H1 (cell line): ENCODE measurements at regions not wholly inside any gene's neighbourhood (a gene's known extent, or its start where the extent isn't known, plus 50 kb on each side); places are given as distances from the start of the nearest gene placed in this dataset.

Source experiments
- CTCF ChIA-PET: fragments of 300-600 bp; sonication (Branson Sonifier 250); formaldehyde crosslinking; loops from one replicate; lab custom pipeline; 2021; ENCODE audit not compliant: partially characterized antibody; lab: Charles Lee
- POLR2A ChIA-PET: fragments of 300-600 bp; sonication (Branson Sonifier 250); formaldehyde crosslinking; loops from one replicate; lab custom pipeline; 2021; ENCODE audit warnings: inconsistent platforms; ENCODE audit not compliant: partially characterized antibody; lab: Charles Lee
- DNase-seq, 2 experiments: peaks; one replicate each; pipeline versions ENCODE4 v3.0.0 to v3.0.0-alpha.2; 2010 to 2022; ENCODE audit warnings: low spot score in 2 of 2, low read depth in 1 of 2, mixed read lengths in 1 of 2
- FAIRE-seq: peaks from 2 replicates; lab custom pipeline; 2011; peaks lifted over from hg19 to GRCh38; lab: Jason Lieb, UNC
- H2AFZ ChIP-seq: 2 replicates; pipeline ENCODE4 v1.8.1; 2012; ENCODE audit warnings: low read length, inconsistent platforms
- H2AK5ac ChIP-seq: 2 replicates; pipeline ENCODE4 v1.6.1; 2013; ENCODE audit warnings: low read depth, low read length
- H2BK120ac ChIP-seq: replicated peaks from 2 replicates; pipeline ENCODE3; 2013; ENCODE audit warnings: low read depth, low read length, inconsistent platforms
- H2BK12ac ChIP-seq: 2 replicates; pipeline ENCODE4 v1.6.1; 2013; ENCODE audit warnings: low read depth, low read length
- H2BK15ac ChIP-seq: 2 replicates; pipeline ENCODE4 v1.6.1; 2013; ENCODE audit warnings: low read length
- H2BK20ac ChIP-seq: 2 replicates; pipeline ENCODE4 v1.6.1; 2013; ENCODE audit warnings: low read length
- H2BK5ac ChIP-seq: 2 replicates; pipeline ENCODE4 v1.6.1; 2013; ENCODE audit warnings: low read depth, low read length
- H3K14ac ChIP-seq: 2 replicates; pipeline ENCODE4 v1.6.1; 2013; ENCODE audit warnings: inconsistent platforms; ENCODE audit not compliant: insufficient read length
- H3K18ac ChIP-seq: 2 replicates; pipeline ENCODE4 v1.6.1; 2013; ENCODE audit warnings: low read length; ENCODE audit errors: extremely low read depth
- H3K23ac ChIP-seq: 2 replicates; pipeline ENCODE4 v1.6.1; 2013; ENCODE audit warnings: inconsistent platforms; ENCODE audit not compliant: insufficient read length
- H3K23me2 ChIP-seq: 2 replicates; pipeline ENCODE4 v1.6.1; 2013; ENCODE audit warnings: low read depth, low read length
- H3K27ac ChIP-seq: 2 replicates; pipeline ENCODE4 v1.6.1; 2011; ENCODE audit warnings: low read depth, low read length, inconsistent platforms
- H3K27me3 ChIP-seq, 4 experiments: replicated peaks in 1 of 4; 1 replicate in 1 of 4; 2 replicates in 3 of 4; pipeline versions ENCODE4 v1.6.1 to v1.8.1; 2011 to 2013; ENCODE audit warnings: low read length in 3 of 4, mild to moderate bottlenecking in 3 of 4, inconsistent platforms in 2 of 4, mixed read lengths in 2 of 4, moderate library complexity in 1 of 4; ENCODE audit not compliant: control insufficient read depth in 3 of 4, insufficient read depth in 3 of 4; ENCODE audit errors: extremely low read depth in 1 of 4
- H3K36me3 ChIP-seq, 4 experiments: 2 replicates each; pipeline versions ENCODE4 v1.6.1 to v1.8.1; 2011 to 2013; ENCODE audit warnings: mild to moderate bottlenecking in 4 of 4, low read length in 3 of 4, moderate library complexity in 2 of 4, control low read depth in 1 of 4, inconsistent platforms in 1 of 4; ENCODE audit not compliant: insufficient read depth in 4 of 4, control insufficient read depth in 2 of 4
- H3K4ac ChIP-seq: replicated peaks from 2 replicates; pipeline ENCODE3; 2013; ENCODE audit warnings: low read length, low read depth, mixed read lengths, inconsistent platforms; ENCODE audit not compliant: insufficient read length
- H3K4me1 ChIP-seq, 4 experiments: replicated peaks in 1 of 4; 1 replicate in 1 of 4; 2 replicates in 3 of 4; pipeline versions ENCODE4 v1.6.1 to v1.8.1; 2011 to 2013; ENCODE audit warnings: low read length in 3 of 4, inconsistent platforms in 2 of 4, mixed read lengths in 1 of 4; ENCODE audit not compliant: insufficient read depth in 4 of 4, control insufficient read depth in 3 of 4
- H3K4me2 ChIP-seq, 2 experiments: 2 replicates each; pipeline versions ENCODE4 v1.6.1 to v1.8.1; 2011 to 2013; ENCODE audit warnings: low read depth in 2 of 2, low read length in 2 of 2, control low read depth in 1 of 2, inconsistent platforms in 1 of 2, mild to moderate bottlenecking in 1 of 2; ENCODE audit not compliant: insufficient read depth in 1 of 2
- H3K4me3 ChIP-seq, 4 experiments: fragments of 200-600, 300-600 bp in 1 of 4; sonication (generic), shearing (Covaris generic), sonication (Bioruptor Twin) in 1 of 4; 2 replicates each; pipeline versions ENCODE4 v1.5.1 to v1.8.1; 2011 to 2016; ENCODE audit warnings: low read length in 4 of 4, low read depth in 3 of 4, control low read depth in 2 of 4, inconsistent platforms in 2 of 4, mild to moderate bottlenecking in 2 of 4, mixed read lengths in 1 of 4, moderate library complexity in 1 of 4; ENCODE audit not compliant: insufficient read depth in 2 of 4; ENCODE audit errors: extremely low read depth in 1 of 4
- H3K56ac ChIP-seq: replicated peaks from 2 replicates; pipeline ENCODE3; 2013; ENCODE audit warnings: low read depth, mild to moderate bottlenecking, mixed read lengths, low read length, inconsistent platforms; ENCODE audit not compliant: insufficient read length
- H3K79me1 ChIP-seq: 2 replicates; pipeline ENCODE4 v1.6.1; 2013; ENCODE audit warnings: low read depth, low read length, control low read depth
- H3K79me2 ChIP-seq, 2 experiments: 2 replicates each; pipeline versions ENCODE4 v1.6.1 to v1.8.1; 2012 to 2013; ENCODE audit warnings: low read length in 2 of 2, mild to moderate bottlenecking in 2 of 2, inconsistent platforms in 1 of 2; ENCODE audit not compliant: insufficient read depth in 2 of 2, control insufficient read depth in 1 of 2
- H3K9ac ChIP-seq, 4 experiments: replicated peaks in 1 of 4; 1 replicate in 1 of 4; 2 replicates in 3 of 4; pipeline versions ENCODE4 v1.6.1 to v1.8.1; 2011 to 2013; ENCODE audit warnings: low read depth in 3 of 4, low read length in 3 of 4, control low read depth in 2 of 4, mild to moderate bottlenecking in 2 of 4, moderate library complexity in 2 of 4, inconsistent platforms in 1 of 4; ENCODE audit errors: extremely low read depth in 1 of 4
- H3K9me3 ChIP-seq, 2 experiments: 2 replicates each; pipeline versions ENCODE4 v1.6.1 to v1.8.1; 2012 to 2013; ENCODE audit warnings: mild to moderate bottlenecking in 2 of 2, moderate library complexity in 2 of 2, control low read depth in 1 of 2, inconsistent platforms in 1 of 2, low read depth in 1 of 2, low read length in 1 of 2, mixed read lengths in 1 of 2; ENCODE audit not compliant: insufficient read depth in 2 of 2
- H4K20me1 ChIP-seq, 2 experiments: replicated peaks in 1 of 2; 2 replicates each; pipeline versions ENCODE3 to v1.8.1; 2011 to 2013; ENCODE audit warnings: inconsistent platforms in 2 of 2, low read length in 2 of 2, mild to moderate bottlenecking in 1 of 2; ENCODE audit not compliant: insufficient read depth in 2 of 2, control insufficient read depth in 1 of 2
- H4K5ac ChIP-seq: 2 replicates; pipeline ENCODE4 v1.6.1; 2013; ENCODE audit warnings: low read length, low read depth, mixed read lengths, inconsistent platforms; ENCODE audit not compliant: insufficient read length
- H4K8ac ChIP-seq: 2 replicates; pipeline ENCODE4 v1.8.0; 2013; ENCODE audit warnings: mild to moderate bottlenecking, moderate library complexity, low read length, inconsistent platforms; ENCODE audit not compliant: insufficient read depth; ENCODE audit errors: extremely low read depth
- H4K91ac ChIP-seq: replicated peaks from 2 replicates; pipeline ENCODE3; 2013; ENCODE audit warnings: low read length, mixed read lengths, inconsistent platforms; ENCODE audit not compliant: insufficient read length
- CBX5 ChIP-seq: fragments of 300-800, 300-1000 bp; sonication (generic); IDR thresholded peaks from 2 replicates; pipeline ENCODE4 v1.7.1; 2016; ENCODE audit warnings: antibody characterized with exemption, low read length, low read depth
- CHD1 ChIP-seq: IDR thresholded peaks from 2 replicates; pipeline ENCODE4 v1.6.1; 2012; ENCODE audit warnings: low read depth, low read length, improper control_type of control experiment
- EP300 ChIP-seq, 2 experiments: IDR thresholded peaks; 1 replicate in 1 of 2; 2 replicates in 1 of 2; pipeline ENCODE4 v1.6.1; 2011 to 2012; ENCODE audit warnings: low read depth in 2 of 2, low read length in 2 of 2, mild to moderate bottlenecking in 2 of 2, borderline replicate concordance in 1 of 2, inconsistent platforms in 1 of 2, moderate library complexity in 1 of 2
- KDM5A ChIP-seq: fragments of 200-600 bp; IDR thresholded peaks from 2 replicates; pipeline ENCODE4 v1.7.1; 2012; ENCODE audit warnings: mild to moderate bottlenecking, low read length, inconsistent platforms, mixed read lengths
- MAFK ChIP-seq: IDR thresholded peaks from 2 replicates; pipeline ENCODE4 v1.6.1; 2012; ENCODE audit warnings: low read depth, mild to moderate bottlenecking, improper control_type of control experiment, low read length
- MAX ChIP-seq: IDR thresholded peaks from 2 replicates; pipeline ENCODE4 v1.6.1; 2012; ENCODE audit warnings: inconsistent platforms
- NRF1 ChIP-seq: IDR thresholded peaks from 2 replicates; pipeline ENCODE4 v1.6.1; 2011; ENCODE audit warnings: mild to moderate bottlenecking, low read depth, low read length, improper control_type of control experiment
- RFX5 ChIP-seq: IDR thresholded peaks from 2 replicates; pipeline ENCODE4 v1.6.1; 2011; ENCODE audit warnings: low read depth, low read length, improper control_type of control experiment, borderline replicate concordance
- SIN3A ChIP-seq, 2 experiments: IDR thresholded peaks in 1 of 2; conservative IDR thresholded peaks in 1 of 2; 2 replicates each; pipeline ENCODE4 v1.6.1; 2011 to 2012; ENCODE audit warnings: low read length in 2 of 2, improper control_type of control experiment in 1 of 2, low read depth in 1 of 2, mild to moderate bottlenecking in 1 of 2
- SIRT6 ChIP-seq: IDR thresholded peaks from one replicate; pipeline ENCODE4 v1.7.1; 2012; ENCODE audit warnings: low read length, inconsistent platforms
- SP2 ChIP-seq: IDR thresholded peaks from 2 replicates; pipeline ENCODE4 v1.6.1; 2012; ENCODE audit warnings: mild to moderate bottlenecking, low read length, inconsistent platforms
- SP4 ChIP-seq: IDR thresholded peaks from 2 replicates; pipeline ENCODE4 v1.6.1; 2012; ENCODE audit warnings: low read length, inconsistent platforms
- TEAD4 ChIP-seq: IDR thresholded peaks from 2 replicates; pipeline ENCODE4 v1.6.1; 2012; ENCODE audit warnings: low read depth, low read length, inconsistent platforms, mixed read lengths

DNA sequence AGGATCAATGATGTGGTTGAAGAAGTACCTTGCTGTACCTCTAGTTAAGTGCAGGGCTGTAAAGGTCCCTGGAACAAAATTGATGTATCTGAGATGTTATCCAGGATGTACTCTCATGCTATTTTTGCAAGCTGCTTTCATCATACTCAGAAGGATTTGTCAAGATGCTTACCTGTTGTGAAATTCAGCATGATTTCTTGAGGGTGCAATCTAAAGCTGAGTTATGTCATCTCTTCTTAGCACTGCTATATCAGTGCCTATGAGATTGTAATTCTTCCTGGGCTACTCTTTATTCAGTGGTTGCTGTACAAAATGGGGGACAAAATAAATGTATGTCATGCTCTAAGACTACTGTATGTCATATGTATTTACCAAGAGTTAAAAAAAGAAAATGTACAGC, 340.7 kb upstream of the LMO3 start:
- no peak overlapping the region for H3K4me3 ChIP-seq
- no peak overlapping the region for H4K5ac ChIP-seq
- no peaks in the 10 kb centered on the region for H3K23me2 ChIP-seq
- no peak overlapping the region for H3K4me2 ChIP-seq
- H3K79me1 ChIP-seq: no peaks in the 10 kb centered on the region
- no peak overlapping the region for H2AFZ ChIP-seq
- ChIA-PET CTCF (no interaction called here), POLR2A (no interaction called here)
- no peak overlapping the region for H4K8ac ChIP-seq
- H2BK120ac ChIP-seq: no peak overlapping the region
- DNase-seq (no peak), FAIRE-seq (no peak)
- TF ChIP-seq KDM5A (no peak), RFX5 (no peak), CHD1 (no peak), SIN3A (conservative IDR thresholded peaks at IDR 0.05 in 1 of 2, IDR thresholded peaks at IDR 0.05 in 1 of 2; ENCODE audit: low read depth in 1 of 2, low read length in 2 of 2) (no peak), SP2 (no peak), SIRT6 (no peak), MAFK (no peak), EP300 (IDR thresholded peaks at IDR 0.05; ENCODE audit: borderline replicate concordance in 1 of 2, low read depth in 2 of 2, low read length in 2 of 2) (no peak), TEAD4 (no peak), SP4 (no peak), CBX5 (no peak), NRF1 (no peak), MAX (no peak)
- no peaks in the 10 kb centered on the region for H3K9me3 ChIP-seq
- no peaks in the 10 kb centered on the region for H3K36me3 ChIP-seq
- peaks cover 0 to 4% (median 0%) of the 10 kb centered on the region in 4 experiments; a peak in 2 of 7 replicates for H3K4me1 ChIP-seq
- H3K4ac ChIP-seq: no peak overlapping the region
- no peaks in the 10 kb centered on the region for H3K79me2 ChIP-seq
- H3K27me3 ChIP-seq: no peaks in the 10 kb centered on the region
- no peak overlapping the region for H3K14ac ChIP-seq
- no peak overlapping the region for H2BK15ac ChIP-seq
- no peak overlapping the region for H4K91ac ChIP-seq
- H3K27ac ChIP-seq: no peak overlapping the region
- no peak overlapping the region for H2BK5ac ChIP-seq
- H3K23ac ChIP-seq: no peak overlapping the region
- no peaks in the 10 kb centered on the region for H4K20me1 ChIP-seq
- H3K9ac ChIP-seq: no peak overlapping the region
- no peak overlapping the region for H3K18ac ChIP-seq
- no peak overlapping the region for H3K56ac ChIP-seq
- H2AK5ac ChIP-seq: no peak overlapping the region
- H2BK20ac ChIP-seq: no peak overlapping the region
- H2BK12ac ChIP-seq: no peak overlapping the region
